ENCODE measurements at regions not wholly inside any gene's neighbourhood (a gene's known extent, or its start where the extent isn't known, plus 50 kb on each side); places are given as distances from the start of the nearest gene placed in this dataset.

DNA sequence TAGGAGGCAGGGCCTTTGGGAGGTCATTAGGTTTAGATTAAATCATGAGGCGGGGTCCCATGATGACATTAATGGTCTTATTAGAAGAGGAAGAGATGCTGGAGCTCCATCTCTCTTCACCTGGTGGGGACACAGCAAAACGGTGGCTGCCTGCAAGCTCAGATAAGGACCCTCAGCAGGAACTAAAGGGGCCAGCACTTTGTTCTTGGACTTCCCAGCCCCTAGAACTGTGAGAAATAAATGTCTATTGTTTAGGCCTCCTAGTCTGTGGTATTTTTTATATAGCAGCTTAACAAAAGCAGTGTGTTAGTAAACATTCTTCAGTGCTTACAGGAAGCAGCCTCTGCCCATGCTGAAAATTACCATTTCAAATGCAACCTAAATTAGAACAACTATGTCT lies 157.6 kb downstream of the FOXA2 start:
- TF ChIP-seq CTCF (IDR thresholded peaks at IDR 0.05), result no peak
- no peak for TF ChIP-seq POLR2A (IDR thresholded peaks at IDR 0.05)
- no peak for TF ChIP-seq EP300 (IDR thresholded peaks at IDR 0.05)
